Activated CD8-positive, alpha-beta memory T cell treated with anti-CD3 and anti-CD28 coated beads for 36 hours (primary cell): ENCODE measurements at regions not wholly inside any gene's neighbourhood (a gene's known extent, or its start where the extent isn't known, plus 50 kb on each side); places are given as distances from the start of the nearest gene placed in this dataset.
"Not testable (repeated sequence)": the region's sequence is repeated elsewhere in the genome, so short reads cannot be mapped to it uniquely, and the experiment has no call there.

Experiments
- CTCF ChIA-PET: fragments of 350-600 bp; sonication (Branson Sonifier 250); formaldehyde crosslinking; loops from one replicate; lab custom pipeline; 2021; ENCODE audit warnings: antibody characterized with exemption; lab: Charles Lee
- POLR2A ChIA-PET: fragments of 350-600 bp; sonication (Branson Sonifier 250); formaldehyde crosslinking; loops from one replicate; lab custom pipeline; 2021; ENCODE audit warnings: antibody characterized with exemption; lab: Charles Lee

DNA sequence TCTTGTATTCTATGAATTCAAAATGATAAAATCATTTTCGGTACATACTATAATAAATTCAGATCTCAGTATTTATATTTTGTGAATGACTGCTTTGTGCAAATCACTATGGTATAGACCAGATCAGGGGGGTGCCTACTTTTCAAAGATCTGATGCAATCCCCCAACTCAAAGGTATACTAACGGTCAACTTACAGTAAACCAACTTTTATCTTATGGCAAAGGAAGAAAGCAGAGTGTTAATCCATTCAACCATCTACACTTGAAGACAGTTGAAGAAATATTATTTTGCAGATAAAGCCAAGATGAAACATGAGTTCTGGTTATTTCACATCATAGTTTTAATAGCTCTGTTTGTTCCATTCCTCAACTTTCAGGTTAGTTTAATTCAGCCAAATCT lies 197.1 kb downstream of the MEX3B start:
- ChIA-PET CTCF (no interaction called here), POLR2A (no interaction called here)

DNA sequence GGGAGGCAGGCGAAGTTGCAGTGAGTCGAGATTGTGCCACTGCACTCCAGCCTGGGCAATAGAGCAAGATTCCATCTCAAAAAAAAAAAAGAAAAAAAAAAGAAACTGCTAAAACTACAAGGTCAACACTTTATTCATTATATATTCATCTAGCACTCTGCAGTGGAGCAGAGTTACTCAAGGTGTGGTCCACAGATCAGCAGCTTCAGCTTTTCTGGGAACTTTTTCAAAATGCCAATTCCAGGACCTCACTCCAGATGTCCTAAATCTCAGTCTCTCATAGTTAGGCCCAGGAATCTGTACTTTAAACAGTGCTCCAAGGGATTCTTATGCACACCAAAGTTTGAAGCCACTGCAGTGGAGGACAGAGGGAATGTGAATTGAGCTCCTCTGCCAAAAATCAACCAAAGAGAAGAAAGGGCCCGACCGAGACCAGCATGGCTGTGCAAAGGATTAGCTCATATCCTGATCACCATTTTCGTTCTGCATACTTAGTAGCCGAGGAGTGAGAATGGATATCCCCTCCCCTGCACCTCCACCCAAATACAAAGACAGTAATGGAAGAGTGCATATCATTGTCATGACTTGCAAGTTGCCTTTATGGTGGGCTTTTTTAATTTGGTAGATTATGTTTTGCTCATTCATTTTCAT lies 201.9 kb downstream of the MEX3B start:
- ChIA-PET POLR2A (no interaction called here), CTCF (no interaction called here)

DNA sequence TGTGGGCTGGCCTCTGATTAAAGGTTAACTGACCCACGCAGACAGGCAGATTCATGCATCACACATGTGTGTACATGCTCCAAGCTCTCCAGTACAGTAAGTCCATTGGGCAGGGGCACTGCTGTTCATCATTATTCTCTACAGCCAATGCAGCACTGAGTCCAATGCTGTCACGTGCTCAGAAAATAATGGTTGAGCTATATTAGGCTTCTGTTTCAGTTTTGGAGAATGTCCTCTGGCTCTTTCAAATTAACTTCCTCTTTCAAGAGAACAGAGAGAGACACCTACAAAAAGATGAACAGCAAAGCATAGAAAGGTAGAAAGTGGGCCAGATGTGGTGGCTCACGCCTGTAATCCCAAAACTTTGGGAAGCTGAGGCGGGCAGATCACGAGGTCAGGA lies 202.6 kb downstream of the MEX3B start:
- ChIA-PET CTCF (no interaction called here), POLR2A (no interaction called here)

DNA sequence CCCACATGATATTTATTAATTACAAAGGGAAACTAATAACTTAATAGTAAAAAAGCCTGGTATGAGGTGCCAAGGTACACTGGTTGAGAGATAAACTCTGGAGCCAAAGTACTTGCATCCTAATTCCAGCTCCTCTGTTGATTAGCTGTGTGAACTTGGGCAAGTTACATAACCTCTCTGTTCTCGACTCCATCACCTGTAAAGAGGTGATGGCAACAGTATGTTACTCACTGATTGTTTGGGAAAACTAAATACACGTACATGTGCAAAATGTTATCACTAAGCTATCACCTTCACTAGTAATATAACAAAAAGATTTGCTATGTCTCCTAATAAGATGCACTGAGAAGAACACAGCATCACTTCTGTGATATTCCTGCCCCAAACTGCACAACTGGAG lies 206.4 kb downstream of the MEX3B start:
- CTCF ChIA-PET: no interaction called here

DNA sequence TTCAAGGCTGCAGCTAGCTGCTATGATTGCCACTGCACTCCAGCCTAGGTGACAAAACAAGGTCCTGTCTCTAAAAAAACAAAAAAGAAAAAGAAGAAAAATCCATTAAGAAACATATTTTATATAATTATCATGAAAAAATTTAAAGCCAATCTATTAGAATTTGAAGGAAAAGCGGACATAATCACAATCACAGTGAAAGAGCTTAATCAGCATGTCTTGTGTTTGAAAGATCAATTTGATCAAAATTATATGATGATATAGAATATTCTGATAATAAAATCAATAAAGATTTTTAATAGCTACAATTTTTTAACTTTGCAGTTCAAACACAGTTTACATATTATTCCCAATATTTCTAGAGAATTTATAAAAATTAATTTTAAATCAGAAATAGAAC lies 210.1 kb downstream of the MEX3B start:
- ChIA-PET CTCF (no interaction called here), POLR2A (no interaction called here)

More for the DNA sequence above, 206.4 kb downstream of the MEX3B start:
- POLR2A ChIA-PET: no interaction called here

DNA sequence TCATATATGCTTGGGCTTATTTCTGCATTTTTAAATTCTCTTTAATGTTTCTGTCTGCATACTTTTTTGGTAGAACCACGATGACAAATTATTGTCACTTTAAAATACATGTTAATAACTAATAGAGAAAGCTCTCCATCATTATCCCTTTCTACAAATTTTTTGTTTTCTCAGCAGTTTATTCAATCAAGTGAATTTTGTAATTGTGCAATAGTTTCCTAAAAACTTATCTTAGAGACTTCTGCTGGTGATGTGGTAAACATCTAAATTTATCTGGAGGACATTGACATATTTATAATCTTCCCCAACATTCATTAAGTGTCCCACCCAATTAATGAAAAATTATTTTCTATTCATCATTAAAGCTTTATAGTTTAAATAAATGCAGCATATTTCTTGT lies 215.3 kb downstream of the MEX3B start:
- POLR2A ChIA-PET: no interaction called here
- CTCF ChIA-PET: no interaction called here

DNA sequence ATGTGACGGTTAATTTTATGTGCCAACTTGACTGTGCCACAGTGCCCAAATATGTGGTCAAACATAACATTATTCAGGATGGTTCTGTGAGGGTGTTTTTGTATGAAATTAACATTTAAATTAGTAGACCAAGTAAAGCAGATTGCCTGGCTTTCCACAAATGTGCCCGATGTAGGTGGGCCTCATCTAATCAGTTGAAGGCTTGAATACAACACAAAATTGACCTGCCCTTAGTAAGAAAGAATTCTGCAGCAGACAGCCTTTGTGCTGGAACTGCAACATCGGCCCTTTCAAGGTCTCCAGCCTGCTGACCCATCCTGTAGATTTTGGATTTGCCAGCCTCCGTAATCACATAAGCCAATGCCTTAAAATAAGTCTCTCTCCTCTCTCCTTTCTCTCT lies 215.9 kb downstream of the MEX3B start:
- ChIA-PET CTCF (no interaction called here), POLR2A (no interaction called here)

DNA sequence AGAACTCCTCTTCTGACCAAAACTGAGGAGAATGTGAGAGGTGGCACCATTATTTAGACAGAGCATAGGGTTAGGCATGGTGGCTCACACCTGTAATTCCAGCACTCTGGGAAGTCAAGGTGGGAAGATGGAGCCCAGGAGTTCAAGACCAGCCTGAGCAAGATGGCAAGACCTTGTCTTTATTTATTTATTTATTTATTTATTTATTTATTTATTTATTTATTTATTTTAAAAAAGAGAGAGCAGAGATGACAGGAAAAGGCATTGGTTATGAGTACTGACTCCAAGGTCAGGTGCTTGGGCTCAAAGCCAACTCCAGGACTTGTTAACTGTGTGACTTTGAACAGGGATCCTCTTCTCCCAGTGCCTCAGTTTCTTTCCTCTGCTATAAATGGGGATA lies 217.7 kb downstream of the MEX3B start:
- POLR2A ChIA-PET: no interaction called here
- CTCF ChIA-PET: no interaction called here

DNA sequence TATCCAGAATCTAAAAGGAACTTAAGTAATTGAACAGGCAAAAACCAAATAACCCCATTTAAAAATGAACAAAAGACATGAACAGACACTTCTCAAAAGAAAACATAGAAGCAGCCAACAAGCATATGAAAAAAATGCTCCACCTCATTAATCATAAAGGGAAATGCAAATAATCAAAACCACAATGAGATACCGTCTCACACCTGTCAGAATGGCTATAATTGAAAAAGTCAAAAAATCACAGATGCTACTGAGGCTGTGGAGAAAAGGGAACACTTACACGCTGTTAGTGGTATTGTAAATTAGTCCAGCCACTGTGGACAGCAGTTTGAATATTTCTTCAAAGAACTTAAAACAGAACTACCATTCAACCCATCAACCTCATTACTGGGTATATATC lies 220.7 kb downstream of the MEX3B start:
- ChIA-PET POLR2A (no interaction called here), CTCF (no interaction called here)

DNA sequence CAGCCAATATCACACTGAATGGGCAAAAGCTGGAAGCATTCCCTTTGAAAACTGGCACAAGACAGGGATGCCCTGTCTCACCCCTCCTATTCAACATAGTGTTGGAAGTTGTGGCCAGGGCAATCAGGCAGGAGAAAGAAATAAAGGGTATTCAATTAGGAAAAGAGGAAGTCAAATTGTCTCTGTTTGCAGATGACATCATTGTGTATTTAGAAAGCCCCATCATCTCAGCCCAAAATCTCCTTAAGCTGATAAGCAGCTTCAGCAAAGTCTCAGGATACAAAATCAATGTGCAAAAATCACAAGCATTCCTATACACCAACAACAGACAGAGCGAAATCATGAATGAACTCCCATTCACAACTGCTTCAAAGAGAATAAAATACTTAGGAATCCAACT lies 223.2 kb downstream of the MEX3B start:
- POLR2A ChIA-PET, CTCF ChIA-PET: not testable (repeated sequence)

DNA sequence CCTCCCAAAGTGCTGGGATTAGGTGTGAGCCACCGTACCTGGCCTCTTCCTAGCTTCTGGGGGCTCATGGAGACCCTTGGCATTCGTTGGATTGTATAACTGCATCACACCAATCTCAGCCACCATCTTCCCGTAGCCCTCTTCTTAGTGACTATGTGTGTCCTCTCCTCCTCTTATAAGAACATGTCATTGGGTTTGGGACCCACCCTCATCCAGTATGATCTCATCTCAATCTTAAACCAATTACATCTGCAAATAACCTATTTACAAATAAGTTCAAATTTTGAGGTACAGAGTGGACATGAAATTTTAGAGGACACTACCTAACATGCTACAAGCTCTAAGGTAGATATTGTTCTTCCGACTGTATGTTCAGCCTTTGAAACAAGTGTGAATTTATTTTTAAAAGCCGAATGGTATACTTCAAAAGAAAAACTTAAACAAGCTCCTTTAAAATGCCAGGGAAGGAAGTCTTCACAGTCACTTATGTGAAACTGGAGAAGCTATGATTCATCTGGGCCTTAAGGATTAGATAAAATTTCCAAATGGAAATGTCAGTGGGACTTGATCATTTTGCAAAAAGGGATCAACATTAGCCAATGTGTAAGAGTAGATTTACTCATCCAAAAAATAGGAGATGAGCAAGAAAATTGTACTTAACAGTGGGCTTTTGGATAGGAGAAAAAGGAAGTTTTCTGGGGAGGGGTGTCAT lies 225.7 kb downstream of the MEX3B start:
- ChIA-PET CTCF (no interaction called here), POLR2A (no interaction called here)

DNA sequence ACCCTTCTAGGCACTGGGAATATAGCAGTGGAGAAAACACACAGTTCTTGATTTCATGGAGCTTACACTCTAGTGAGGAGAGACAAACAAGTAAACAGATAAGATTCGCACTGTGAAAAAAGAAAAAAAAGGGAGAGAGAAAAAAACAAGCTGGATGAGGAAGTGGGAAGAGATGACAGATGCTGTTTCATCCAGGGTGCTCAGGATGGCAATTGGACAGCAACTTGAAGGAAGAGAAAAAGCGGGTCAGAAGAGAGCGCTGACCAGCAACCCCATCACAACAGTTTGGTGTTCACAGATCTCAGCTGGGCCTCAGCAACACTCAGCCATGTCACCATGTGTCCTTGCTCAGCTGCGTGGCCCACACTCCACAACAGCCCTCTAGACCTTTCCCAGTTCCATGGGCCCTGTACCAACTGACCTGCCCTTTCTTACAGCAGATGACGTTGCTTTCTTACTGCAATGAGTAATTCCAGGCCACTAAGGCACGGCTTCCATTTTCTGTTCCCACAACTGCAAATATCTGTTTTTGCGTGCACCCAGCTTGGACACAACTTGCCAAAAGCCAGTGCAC lies 230.8 kb downstream of the MEX3B start:
- CTCF ChIA-PET: no interaction called here
- POLR2A ChIA-PET: no interaction called here

DNA sequence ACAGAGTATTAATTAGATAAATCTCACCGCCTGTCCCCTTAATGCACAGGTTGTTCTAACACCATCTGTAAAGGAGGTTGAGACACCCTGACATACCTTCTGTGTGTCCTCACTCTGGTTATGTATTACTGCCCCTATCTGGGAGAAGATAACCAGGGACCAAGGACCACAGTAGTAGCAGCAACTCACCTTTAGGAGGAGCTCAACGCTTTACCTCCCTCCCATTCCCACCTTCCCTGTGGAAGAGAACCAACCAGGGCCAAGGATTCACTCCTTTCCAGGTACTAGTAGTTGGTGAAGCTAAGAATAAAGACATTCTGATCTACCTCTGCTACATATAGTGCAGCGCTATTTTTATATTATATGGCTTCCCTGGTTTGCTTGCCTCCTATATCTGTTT lies 232.6 kb downstream of the MEX3B start:
- ChIA-PET CTCF (no interaction called here), POLR2A (no interaction called here)

DNA sequence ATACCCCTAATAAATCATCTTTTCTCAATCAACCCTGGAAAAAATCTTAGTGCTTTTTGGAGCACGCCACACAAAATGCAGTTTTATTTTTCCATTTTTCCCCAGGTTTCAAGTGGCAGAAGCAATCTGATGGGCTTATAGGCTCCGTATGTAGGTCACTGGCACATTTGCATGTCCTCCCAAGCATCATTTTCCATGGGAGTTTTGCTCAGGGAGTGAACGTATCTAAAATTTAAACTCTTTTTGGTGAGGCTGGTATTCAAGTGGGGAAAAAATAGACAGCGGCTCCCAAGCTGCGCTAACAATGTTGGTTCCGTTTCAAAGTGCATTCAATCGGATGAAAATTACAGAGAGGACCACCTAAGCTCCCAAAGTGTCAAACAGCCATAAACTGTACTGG lies 233.4 kb downstream of the MEX3B start:
- POLR2A ChIA-PET: no interaction called here
- CTCF ChIA-PET: no interaction called here

DNA sequence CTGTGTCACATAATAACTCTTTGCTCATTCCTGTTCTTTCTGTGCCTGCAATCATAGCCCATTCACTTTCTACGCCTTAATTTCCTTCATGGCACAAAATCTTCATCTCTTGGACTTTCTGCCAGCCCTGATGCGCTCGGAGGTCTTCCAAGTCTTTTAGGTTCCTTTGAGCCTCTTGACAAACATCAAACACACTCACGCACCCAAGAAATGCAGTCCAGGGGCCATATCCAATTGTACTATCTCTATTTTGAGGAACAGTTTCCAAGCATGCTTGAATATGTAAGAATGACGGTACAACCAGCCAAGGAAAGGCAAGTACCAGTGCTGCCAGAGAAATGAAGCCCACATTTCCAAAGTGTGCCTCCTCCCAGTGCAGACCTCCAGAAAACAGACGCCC lies 234.1 kb downstream of the MEX3B start:
- CTCF ChIA-PET: no interaction called here

DNA sequence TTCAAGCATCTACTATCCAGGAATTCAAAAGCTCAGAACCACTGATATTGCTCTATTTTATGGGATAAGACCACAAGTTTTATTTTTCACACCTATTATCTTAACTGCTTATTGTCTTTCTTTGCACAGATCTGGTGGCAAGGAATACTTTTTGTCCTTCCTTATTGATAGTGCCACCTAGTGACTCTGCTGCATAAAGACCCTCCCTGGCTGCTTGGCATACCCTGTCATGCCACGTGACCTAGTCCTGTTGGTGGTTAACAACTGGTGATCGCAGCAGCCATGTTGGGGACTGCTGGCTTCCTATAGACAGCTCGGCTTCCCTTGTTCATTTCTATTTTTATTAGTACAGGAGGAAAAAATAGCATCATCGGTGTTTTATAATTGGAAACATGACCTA lies 236.3 kb downstream of the MEX3B start:
- ChIA-PET CTCF (no interaction called here), POLR2A (no interaction called here)

More for the DNA sequence above, 234.1 kb downstream of the MEX3B start:
- POLR2A ChIA-PET: no interaction called here

DNA sequence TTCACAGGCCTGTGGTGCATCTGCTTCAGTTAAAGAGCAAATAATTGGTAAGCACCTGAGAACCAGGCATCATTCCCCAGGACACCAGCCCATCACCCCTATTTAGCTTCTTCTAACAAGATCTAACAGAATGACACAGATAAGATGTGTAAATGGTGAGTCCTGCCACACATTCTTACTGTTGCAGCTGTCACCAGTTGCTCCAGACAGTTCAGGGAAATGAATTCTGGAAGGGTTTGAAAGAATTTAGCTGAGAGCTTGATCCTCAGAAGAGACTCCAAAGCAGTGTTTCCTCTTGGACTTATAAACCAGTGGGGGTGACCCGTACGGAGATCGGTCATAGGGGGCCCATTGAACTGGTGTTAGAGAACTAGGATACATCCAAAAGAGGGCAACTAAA lies 238.0 kb downstream of the MEX3B start:
- ChIA-PET CTCF (no interaction called here), POLR2A (no interaction called here)

DNA sequence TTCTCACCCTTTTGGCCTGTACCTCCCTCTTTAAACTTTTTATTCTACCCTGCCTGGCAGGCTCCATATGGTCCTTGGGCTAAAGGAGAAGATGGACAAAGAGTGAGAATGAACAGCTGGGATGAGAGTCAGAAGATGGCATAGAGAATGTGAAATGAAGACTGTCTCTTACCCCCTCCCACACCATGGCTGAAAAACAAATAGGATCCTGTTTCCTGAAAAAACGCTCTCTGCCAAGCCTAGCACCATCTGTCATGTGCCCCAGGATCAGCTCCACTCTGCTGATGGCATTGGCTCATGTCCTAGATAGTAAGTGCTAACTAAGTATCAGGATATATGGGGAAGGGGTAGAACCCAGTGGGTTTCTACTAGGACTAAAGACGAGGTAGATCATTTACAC lies 238.6 kb downstream of the MEX3B start:
- ChIA-PET CTCF (no interaction called here), POLR2A (no interaction called here)

DNA sequence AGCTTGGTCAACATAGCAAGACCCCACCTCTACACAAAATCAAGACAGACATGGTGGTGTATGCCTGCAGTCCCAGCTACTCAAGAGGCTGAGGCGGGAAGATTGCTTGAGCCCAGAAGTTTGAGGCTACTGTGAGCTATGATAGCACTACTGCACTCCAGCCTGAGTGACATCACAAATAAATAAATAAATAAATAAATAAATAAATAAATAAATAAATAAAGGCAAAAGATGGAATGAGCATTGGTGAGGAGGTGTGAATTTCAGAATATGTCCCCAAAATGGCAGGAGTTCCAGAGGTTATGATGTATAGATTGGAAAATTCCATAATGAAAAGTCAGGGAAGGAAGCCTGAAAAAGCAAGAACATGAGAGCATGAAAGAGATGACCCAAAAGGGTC lies 249.9 kb downstream of the MEX3B start:
- CTCF ChIA-PET: no interaction called here
- POLR2A ChIA-PET: no interaction called here

DNA sequence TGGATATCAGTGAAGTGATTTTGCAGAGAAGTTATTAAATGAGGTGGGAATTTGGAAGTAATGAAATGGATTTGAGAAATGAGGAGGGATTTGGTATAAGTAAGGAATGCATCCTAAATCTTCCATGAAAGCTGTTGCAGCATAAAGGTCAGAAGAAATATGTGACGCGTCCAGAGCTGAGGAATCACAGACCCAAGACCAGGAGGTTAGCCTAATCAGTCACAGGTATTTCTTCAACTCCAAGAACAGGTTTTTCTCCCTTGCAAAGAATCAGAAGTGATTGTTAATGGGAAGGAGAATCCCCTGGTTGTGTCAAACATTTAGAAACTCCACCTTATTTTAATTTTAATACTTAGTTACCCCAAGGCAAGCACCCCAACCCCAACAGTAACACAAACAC lies 253.2 kb downstream of the MEX3B start:
- ChIA-PET CTCF (interaction anchor here (0.7 kb wide), 1 partner anchor 110 kb away, joined by 3 read pairs; no protein-coding TSS in a partner anchor), POLR2A (no interaction called here)

DNA sequence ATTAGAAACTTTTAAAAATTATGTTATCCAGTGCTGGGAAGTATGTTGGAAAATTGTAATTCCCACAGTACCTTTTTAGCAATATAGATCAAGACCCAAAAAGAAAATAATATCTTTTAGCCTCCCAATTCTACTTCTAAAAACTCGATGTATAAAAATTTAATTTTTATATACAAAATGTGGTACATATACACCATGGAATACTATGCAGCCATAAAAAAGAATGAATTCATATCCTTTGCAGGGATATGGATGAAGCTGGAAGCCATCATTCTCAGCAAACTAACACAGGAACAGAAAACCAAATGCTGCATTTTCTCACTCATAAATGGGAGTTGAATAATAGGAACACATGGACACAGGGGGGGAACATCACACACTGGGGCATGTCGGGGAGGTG lies 254.5 kb downstream of the MEX3B start:
- CTCF ChIA-PET: interaction anchor here (0.8 kb wide), 1 partner anchor 108 kb away, joined by 3 read pairs; no protein-coding TSS in a partner anchor

More for the DNA sequence above, 254.5 kb downstream of the MEX3B start:
- POLR2A ChIA-PET: not testable (repeated sequence)
